K562 (cell line): ENCODE measurements at regions not wholly inside any gene's neighbourhood (a gene's known extent, or its start where the extent isn't known, plus 50 kb on each side); places are given as distances from the start of the nearest gene placed in this dataset.

Experiments
- CTBP1 ChIP-seq: fragments of 450-650 bp; IDR thresholded peaks from 2 replicates; pipeline ENCODE4 v1.6.1; 2016; ENCODE audit warnings: borderline replicate concordance
- ETV5 ChIP-seq: sonication (generic); formaldehyde crosslinking; IDR thresholded peaks from 2 replicates; pipeline ENCODE4 v1.4.0; 2020; ENCODE audit warnings: low read depth, mild to moderate bottlenecking, missing genetic modification reagents
- GATAD2B ChIP-seq: fragments of 450-650 bp; IDR thresholded peaks from 2 replicates; pipeline ENCODE4 v1.6.1; 2017; ENCODE audit warnings: mild to moderate bottlenecking, borderline replicate concordance
- KLF13 ChIP-seq: fragments of 450-650 bp; IDR thresholded peaks from 2 replicates; pipeline ENCODE4 v1.6.1; 2016; ENCODE audit warnings: missing genetic modification characterization, low read depth, mild to moderate bottlenecking, missing compliant biosample characterization, moderate library complexity, borderline replicate concordance
- L3MBTL2 ChIP-seq: fragments of 450-650 bp; IDR thresholded peaks from 2 replicates; pipeline ENCODE4 v1.6.1; 2016; ENCODE audit warnings: mild to moderate bottlenecking, moderate library complexity
- MAFF ChIP-seq: IDR thresholded peaks from 2 replicates; pipeline ENCODE4 v1.6.1; 2012; ENCODE audit warnings: low read length, improper control_type of control experiment
- MXI1 ChIP-seq: IDR thresholded peaks from 2 replicates; pipeline ENCODE4 v1.6.1; 2011; ENCODE audit warnings: low read depth, mild to moderate bottlenecking, improper control_type of control experiment, low read length
- NEUROD1 ChIP-seq: fragments of 150-350 bp; IDR thresholded peaks from 2 replicates; pipeline ENCODE4 v1.6.1; 2014; ENCODE audit warnings: borderline replicate concordance, low read length, low read depth; ENCODE audit not compliant: partially characterized antibody
- NFATC3 ChIP-seq: fragments of 450-650 bp; IDR thresholded peaks from 2 replicates; pipeline ENCODE4 v1.6.1; 2017; ENCODE audit warnings: mild to moderate bottlenecking
- NFE2 ChIP-seq: IDR thresholded peaks from 2 replicates; pipeline ENCODE4 v1.6.1; 2014; ENCODE audit warnings: antibody characterized with exemption, low read depth
- PCBP1 ChIP-seq: fragments of 200-400 bp; formaldehyde crosslinking; IDR thresholded peaks from 2 replicates; pipeline ENCODE4 v1.6.1; 2018; ENCODE audit warnings: mild to moderate bottlenecking, low read depth, low read length; ENCODE audit not compliant: poor library complexity, severe bottlenecking
- PCBP2 ChIP-seq: fragments of 200-400 bp; formaldehyde crosslinking; IDR thresholded peaks from 2 replicates; pipeline ENCODE4 v1.6.1; 2018; ENCODE audit warnings: low read length, low read depth, mild to moderate bottlenecking, moderate library complexity; ENCODE audit not compliant: poor library complexity, severe bottlenecking
- PURB ChIP-seq: sonication (generic); formaldehyde crosslinking; IDR thresholded peaks from 2 replicates; pipeline ENCODE4 v1.9.0; 2021; ENCODE audit warnings: low read depth, mild to moderate bottlenecking, missing genetic modification reagents
- RAD51 ChIP-seq: fragments of 450-650 bp; IDR thresholded peaks from 2 replicates; pipeline ENCODE4 v1.7.1; 2016; ENCODE audit warnings: low read depth, mild to moderate bottlenecking, borderline replicate concordance
- THRA ChIP-seq: fragments of 450-650 bp; IDR thresholded peaks from 2 replicates; pipeline ENCODE4 v1.6.1; 2017; ENCODE audit warnings: mild to moderate bottlenecking, moderate library complexity
- WHSC1 ChIP-seq: IDR thresholded peaks from one replicate; pipeline ENCODE4 v1.6.1; 2012; ENCODE audit warnings: low read length, control low read depth, inconsistent platforms
- ZNF57 ChIP-seq: fragments of 450-650 bp; formaldehyde crosslinking; IDR thresholded peaks from 2 replicates; pipeline ENCODE4 v1.4.0; 2020; ENCODE audit warnings: mild to moderate bottlenecking, moderate library complexity
- TF ChIP-seq, protein P1 (sequence below): IDR thresholded peaks from 2 replicates; pipeline ENCODE4 v1.6.1; 2016; ENCODE audit warnings: missing genetic modification characterization, missing compliant biosample characterization
- TF ChIP-seq, protein P2 (sequence below): sonication (generic); formaldehyde crosslinking; IDR thresholded peaks from 2 replicates; pipeline ENCODE4 v1.8.0; 2022; ENCODE audit warnings: mild to moderate bottlenecking, missing genetic modification reagents
- TF ChIP-seq, protein P3 (sequence below): fragments of 250-450 bp; sonication (Bioruptor Pico); IDR thresholded peaks from 2 replicates; pipeline ENCODE4 v1.5.0; 2021
- TF ChIP-seq, protein P4 (sequence below): IDR thresholded peaks from 3 replicates; pipeline ENCODE4 v1.6.1; 2011; ENCODE audit warnings: borderline replicate concordance, mild to moderate bottlenecking; ENCODE audit not compliant: insufficient read length, insufficient read depth

GRCh38 chr18:1011349-1011748, 106.7 kb downstream of the ADCYAP1 start (continued):
- no peak for TF ChIP-seq NFATC3
- peak; percentile 97 for TF ChIP-seq NFE2
- peak; percentile 98 for TF ChIP-seq MAFF
- no peak for TF ChIP-seq ETV5 (CRISPR knock-in tag)
- TF ChIP-seq PCBP1, result no peak
- TF ChIP-seq MXI1, result no peak
- TF ChIP-seq WHSC1, result no peak
- TF ChIP-seq RAD51, result no peak
- TF ChIP-seq, protein P1, sequence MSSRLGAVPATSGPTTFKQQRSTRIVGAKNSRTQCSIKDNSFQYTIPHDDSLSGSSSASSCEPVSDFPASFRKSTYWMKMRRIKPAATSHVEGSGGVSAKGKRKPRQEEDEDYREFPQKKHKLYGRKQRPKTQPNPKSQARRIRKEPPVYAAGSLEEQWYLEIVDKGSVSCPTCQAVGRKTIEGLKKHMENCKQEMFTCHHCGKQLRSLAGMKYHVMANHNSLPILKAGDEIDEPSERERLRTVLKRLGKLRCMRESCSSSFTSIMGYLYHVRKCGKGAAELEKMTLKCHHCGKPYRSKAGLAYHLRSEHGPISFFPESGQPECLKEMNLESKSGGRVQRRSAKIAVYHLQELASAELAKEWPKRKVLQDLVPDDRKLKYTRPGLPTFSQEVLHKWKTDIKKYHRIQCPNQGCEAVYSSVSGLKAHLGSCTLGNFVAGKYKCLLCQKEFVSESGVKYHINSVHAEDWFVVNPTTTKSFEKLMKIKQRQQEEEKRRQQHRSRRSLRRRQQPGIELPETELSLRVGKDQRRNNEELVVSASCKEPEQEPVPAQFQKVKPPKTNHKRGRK, result no peak
- no peak for TF ChIP-seq ZNF57 (CRISPR knock-in tag)
- TF ChIP-seq CTBP1, result no peak
- TF ChIP-seq, protein P2, sequence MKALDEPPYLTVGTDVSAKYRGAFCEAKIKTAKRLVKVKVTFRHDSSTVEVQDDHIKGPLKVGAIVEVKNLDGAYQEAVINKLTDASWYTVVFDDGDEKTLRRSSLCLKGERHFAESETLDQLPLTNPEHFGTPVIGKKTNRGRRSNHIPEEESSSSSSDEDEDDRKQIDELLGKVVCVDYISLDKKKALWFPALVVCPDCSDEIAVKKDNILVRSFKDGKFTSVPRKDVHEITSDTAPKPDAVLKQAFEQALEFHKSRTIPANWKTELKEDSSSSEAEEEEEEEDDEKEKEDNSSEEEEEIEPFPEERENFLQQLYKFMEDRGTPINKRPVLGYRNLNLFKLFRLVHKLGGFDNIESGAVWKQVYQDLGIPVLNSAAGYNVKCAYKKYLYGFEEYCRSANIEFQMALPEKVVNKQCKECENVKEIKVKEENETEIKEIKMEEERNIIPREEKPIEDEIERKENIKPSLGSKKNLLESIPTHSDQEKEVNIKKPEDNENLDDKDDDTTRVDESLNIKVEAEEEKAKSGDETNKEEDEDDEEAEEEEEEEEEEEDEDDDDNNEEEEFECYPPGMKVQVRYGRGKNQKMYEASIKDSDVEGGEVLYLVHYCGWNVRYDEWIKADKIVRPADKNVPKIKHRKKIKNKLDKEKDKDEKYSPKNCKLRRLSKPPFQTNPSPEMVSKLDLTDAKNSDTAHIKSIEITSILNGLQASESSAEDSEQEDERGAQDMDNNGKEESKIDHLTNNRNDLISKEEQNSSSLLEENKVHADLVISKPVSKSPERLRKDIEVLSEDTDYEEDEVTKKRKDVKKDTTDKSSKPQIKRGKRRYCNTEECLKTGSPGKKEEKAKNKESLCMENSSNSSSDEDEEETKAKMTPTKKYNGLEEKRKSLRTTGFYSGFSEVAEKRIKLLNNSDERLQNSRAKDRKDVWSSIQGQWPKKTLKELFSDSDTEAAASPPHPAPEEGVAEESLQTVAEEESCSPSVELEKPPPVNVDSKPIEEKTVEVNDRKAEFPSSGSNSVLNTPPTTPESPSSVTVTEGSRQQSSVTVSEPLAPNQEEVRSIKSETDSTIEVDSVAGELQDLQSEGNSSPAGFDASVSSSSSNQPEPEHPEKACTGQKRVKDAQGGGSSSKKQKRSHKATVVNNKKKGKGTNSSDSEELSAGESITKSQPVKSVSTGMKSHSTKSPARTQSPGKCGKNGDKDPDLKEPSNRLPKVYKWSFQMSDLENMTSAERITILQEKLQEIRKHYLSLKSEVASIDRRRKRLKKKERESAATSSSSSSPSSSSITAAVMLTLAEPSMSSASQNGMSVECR (CRISPR knock-in tag), result no peak
- TF ChIP-seq GATAD2B, result no peak
- TF ChIP-seq THRA, result no peak
- no peak for TF ChIP-seq KLF13 (tag)
- TF ChIP-seq, protein P3, sequence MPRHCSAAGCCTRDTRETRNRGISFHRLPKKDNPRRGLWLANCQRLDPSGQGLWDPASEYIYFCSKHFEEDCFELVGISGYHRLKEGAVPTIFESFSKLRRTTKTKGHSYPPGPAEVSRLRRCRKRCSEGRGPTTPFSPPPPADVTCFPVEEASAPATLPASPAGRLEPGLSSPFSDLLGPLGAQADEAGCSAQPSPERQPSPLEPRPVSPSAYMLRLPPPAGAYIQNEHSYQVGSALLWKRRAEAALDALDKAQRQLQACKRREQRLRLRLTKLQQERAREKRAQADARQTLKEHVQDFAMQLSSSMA (CRISPR knock-in tag), result no peak
- TF ChIP-seq, protein P4, sequence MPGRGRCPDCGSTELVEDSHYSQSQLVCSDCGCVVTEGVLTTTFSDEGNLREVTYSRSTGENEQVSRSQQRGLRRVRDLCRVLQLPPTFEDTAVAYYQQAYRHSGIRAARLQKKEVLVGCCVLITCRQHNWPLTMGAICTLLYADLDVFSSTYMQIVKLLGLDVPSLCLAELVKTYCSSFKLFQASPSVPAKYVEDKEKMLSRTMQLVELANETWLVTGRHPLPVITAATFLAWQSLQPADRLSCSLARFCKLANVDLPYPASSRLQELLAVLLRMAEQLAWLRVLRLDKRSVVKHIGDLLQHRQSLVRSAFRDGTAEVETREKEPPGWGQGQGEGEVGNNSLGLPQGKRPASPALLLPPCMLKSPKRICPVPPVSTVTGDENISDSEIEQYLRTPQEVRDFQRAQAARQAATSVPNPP, result no peak
- TF ChIP-seq NEUROD1, result no peak
- TF ChIP-seq PURB (CRISPR knock-in tag), result no peak
- peak; percentile 33; the same call in 1 of the 2 replicates for TF ChIP-seq L3MBTL2
- no peak for TF ChIP-seq PCBP2
